NCI-H146 (cell line): ENCODE measurements at regions not wholly inside any gene's neighbourhood (a gene's known extent, or its start where the extent isn't known, plus 50 kb on each side); places are given as distances from the start of the nearest gene placed in this dataset.
"Not testable (repeated sequence)": the region's sequence is repeated elsewhere in the genome, so short reads cannot be mapped to it uniquely, and the experiment has no call there.

Experiments used
- DNase-seq: peaks from one replicate; lab custom pipeline; 2025; lab: John Stamatoyannopoulos, UW

GRCh38 chr4:151561551-151562256 is 152.7 kb downstream of the FHIP1A start:
- no peak for DNase-seq

DNA sequence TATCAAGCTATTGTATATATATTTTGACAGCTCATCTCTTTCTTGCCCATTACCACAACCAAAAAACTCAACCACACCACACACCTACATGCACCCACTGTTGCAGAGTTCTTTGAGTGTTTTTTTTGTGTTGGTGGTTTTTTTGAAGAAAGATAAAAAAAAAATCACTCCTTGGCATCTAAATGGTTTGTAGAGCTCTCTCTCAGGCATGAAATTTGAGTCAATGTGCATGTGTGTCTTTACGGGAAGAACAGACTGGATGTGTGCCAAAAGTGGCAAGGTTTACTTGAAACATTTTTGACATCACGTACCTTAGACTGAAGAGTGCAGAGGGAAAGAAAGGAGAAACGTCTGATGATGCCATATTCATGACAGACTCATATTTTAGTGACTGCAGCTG is 154.2 kb downstream of the FHIP1A start:
- DNase-seq: no peak

DNA sequence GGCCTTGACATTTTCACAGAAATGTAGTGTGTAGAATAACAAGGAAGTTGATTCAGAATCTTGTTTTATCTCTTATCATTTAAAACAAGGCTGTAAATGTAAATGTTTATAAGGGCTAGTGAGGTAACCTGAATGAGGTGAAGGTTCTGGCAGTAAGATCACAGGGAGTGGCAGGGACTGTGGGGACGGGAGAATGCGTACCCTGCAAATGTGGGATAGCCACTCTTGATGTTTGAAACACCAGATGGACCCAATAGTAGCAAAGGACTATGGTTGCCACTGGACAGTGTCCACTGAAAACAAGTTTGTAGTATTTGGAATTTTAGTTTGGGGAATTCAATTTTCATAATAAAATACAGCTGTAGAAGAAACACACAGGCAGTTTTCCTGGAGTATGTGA is 155.3 kb downstream of the FHIP1A start:
- no peak for DNase-seq

GRCh38 chr4:151565583-151565982 is 156.6 kb downstream of the FHIP1A start:
- no peak for DNase-seq

- DNase-seq: no peak
Observed at GRCh38 chr4:151566053-151566452, 157.1 kb downstream of the FHIP1A start.

GRCh38 chr4:151567056-151567455 is 158.1 kb downstream of the FHIP1A start:
- DNase-seq: peak; percentile 10

DNA sequence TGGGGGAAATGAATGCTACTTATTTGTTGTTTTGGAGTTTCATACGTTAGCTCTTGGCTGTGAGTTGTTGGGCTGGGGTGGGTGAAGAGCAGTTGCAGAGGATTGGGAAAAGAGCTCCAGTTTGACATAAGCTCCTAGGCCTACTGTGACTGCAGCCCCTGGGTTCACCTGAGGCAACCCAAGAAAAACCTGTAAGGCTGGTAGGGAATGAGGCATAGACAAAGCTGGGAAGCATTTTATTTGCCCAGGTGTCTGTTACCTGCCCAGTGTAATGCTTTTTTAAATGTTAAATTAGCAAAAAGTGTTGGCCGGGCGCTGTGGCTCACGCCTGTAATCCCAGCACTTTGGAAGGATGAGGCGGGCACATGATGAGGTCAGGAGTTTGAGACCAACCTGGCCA is 160.0 kb downstream of the FHIP1A start:
- no peak for DNase-seq

DNA sequence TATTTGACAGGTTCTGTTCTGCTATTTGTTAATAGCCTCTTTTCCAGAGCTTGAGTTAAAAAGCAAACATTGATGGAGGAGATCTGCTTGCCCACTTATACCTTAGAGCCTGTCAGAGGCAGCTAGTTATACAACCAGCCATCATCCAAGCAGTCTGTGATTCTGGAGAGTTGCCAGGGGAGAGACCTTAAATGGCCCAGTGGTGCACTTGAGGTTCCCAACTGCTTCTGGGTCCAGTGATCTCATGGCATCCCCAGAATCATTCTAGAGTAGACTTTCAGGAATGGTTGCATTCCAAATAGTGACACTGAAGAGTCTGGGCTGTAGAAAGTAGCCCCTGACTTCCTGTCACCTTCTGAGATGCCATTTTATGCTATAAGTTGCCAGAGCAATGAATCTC is 160.7 kb downstream of the FHIP1A start:
- no peak for DNase-seq

- no peak for DNase-seq
Observed at GRCh38 chr4:151573474-151573873, 164.5 kb downstream of the FHIP1A start.

DNA sequence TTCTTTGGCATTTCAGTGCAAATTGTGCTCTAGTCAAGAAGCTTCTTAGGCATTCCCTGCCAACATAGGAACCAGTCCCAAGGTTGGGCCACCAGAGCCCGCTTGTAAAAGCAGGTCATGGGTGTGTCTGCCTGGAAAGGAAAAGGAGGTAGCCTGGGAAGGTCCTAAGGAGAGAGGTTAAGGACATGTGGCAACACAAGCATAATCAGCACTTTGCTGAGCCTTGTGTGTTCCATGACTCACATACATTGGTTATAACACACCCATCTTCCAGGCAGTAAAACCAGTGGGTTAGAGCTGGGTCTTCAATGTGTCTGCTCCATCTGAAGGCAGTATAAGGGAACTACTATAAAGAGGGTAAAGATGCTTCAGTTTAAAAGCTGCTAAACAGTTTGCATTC is 165.0 kb downstream of the FHIP1A start:
- DNase-seq: no peak

GRCh38 chr4:151574968-151575367 is 166.0 kb downstream of the FHIP1A start:
- DNase-seq: no peak

DNA sequence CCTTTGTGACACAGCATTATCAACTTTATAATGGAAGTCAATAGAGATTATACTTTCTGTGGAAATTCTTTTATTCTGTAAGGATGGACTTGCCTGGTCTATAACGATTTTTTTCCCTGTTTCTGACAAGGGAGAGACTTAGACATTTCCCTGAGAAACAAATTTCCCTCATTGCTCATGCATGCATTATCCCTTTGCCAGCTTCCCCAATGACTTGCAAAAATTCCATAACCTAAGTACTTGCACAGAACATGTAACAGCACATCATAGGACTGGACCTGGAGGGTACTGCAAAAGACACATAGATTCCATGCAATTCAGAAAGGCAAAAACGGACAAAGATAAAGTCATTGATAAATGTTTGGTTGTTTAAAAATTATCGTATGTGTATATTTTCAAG is 166.7 kb downstream of the FHIP1A start:
- DNase-seq: no peak

- no peak for DNase-seq
Observed at GRCh38 chr4:151576627-151577026, 167.7 kb downstream of the FHIP1A start.

DNA sequence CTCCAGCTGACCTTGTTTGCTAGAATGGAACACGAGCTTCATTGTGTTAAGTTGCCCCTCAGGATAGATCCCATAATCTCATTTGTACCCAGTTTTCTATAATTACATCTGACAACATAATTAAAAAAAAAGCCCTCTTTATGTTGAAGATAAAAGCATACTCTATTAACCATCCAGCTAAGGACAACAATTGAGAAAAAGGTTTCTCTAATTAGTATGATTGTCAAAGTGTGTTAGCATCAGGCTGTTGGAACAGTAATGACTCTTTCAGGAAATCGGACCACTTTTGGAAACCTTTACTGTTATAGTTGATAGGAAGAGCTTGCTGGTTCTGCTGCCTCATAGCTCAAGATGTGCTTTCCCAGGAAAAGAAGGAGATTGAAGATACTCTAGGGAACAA is 172.6 kb downstream of the FHIP1A start:
- DNase-seq: no peak

DNA sequence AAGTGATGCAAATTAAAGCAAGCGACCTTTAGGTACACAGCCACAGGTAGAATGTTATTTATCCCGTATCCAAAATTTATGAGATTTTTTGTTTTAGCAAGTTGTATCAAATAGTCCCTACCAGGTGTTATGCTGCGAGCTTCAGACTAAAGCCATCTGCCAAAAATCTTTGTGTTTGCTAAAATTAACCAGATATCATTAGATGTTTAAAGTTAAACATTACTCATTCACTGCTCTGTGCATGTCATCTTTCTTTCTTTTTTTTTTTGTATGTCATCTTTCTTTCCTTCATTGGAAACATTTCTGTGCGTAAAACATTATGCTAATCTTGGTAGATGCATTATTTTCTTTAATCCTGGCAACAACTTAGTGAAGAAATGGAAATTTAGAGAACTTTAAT is 173.1 kb downstream of the FHIP1A start:
- no peak for DNase-seq

- DNase-seq: no peak
Observed at GRCh38 chr4:151583157-151583914, 174.4 kb downstream of the FHIP1A start.

- DNase-seq: no peak
Observed at GRCh38 chr4:151584101-151584500, 175.1 kb downstream of the FHIP1A start.

DNA sequence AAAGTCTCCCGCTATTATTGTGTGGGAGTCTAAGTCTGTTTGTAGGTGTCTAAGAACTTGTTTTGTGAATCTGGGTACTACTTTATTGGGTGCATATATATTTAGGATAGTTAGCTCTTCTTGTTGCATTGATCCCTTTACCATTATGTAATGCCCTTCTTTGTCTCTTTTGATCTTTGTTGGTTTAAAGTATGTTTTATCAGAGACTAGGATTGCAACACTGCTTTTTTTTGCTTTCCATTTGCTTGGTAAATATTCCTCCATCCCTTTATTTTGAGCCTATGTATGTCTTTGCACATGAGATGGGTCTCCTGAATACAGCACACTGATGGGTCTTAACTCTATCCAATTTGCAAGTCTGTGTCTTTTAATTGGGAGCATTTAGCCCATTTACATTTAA is 165.2 kb downstream of the GATB start:
- DNase-seq: not testable (repeated sequence)

- DNase-seq: not testable (repeated sequence)
Observed at GRCh38 chr4:151597691-151598090, 163.1 kb downstream of the GATB start.

DNA sequence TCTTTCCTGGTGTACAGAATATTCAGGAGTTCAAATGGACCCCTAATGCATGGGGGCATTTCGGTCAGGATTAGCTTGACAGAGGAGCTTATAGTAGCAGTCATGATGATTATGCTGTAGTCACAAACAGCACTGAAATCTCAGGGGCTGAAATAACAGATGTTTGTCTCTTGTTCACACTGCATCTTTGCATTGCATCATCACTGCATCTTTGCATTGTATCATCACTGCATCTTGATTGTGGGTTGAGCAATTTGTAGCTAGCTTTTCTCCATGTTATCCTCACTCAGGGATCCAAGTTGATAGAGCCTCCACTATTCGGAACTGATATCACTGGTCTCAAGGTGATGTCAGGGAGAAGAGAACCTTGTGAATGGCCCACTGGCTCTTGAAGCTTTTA is 160.9 kb downstream of the GATB start:
- no peak for DNase-seq

GRCh38 chr4:151600432-151600831 is 160.4 kb downstream of the GATB start:
- DNase-seq: no peak

- no peak for DNase-seq
Observed at GRCh38 chr4:151603377-151603776, 157.4 kb downstream of the GATB start.

DNA sequence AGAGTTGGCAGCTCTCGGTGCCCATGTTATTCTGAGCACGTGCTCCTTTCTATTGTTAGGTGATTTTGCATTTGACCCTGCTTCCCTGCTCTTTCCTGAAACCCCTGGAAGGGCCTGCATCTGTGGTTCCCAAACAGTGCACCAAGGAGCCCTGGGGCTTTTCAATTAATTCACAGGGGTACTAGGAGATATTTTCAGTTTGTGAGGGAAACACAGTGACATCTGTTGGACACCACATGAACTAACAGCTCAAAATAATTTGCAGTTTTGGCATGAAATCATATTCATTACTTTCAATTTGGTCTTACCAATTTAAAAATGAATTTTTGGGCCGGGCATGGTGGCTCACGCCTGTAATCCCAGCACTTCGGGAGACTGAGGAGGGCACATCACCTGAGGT is 156.6 kb downstream of the GATB start:
- DNase-seq: no peak

DNA sequence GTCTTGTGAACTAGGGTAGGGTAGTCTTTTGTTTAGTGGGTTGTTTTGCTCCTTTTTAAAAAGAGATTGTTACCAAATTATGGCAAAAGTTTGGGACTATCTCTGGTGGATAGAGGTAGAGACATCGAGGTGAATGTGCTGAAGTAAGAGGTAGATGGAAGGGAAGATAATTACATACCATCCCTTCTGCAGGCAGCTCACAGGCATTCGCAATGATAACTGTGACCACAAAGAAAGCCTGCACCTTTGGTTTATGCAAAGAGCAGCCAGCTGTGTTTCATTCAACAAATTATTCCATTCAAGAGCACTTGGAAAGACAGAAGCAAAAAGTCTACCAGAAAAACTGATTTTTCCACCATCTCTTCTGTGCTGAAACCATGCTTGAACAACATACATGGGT is 155.6 kb downstream of the GATB start:
- DNase-seq: no peak
